Hepatocyte (in vitro differentiated cells): ENCODE measurements at regions not wholly inside any gene's neighbourhood (a gene's known extent, or its start where the extent isn't known, plus 50 kb on each side); places are given as distances from the start of the nearest gene placed in this dataset.
A peak's percentile ranks its signal among the peaks of the same experiment; 100 is the strongest.

Experiments used
- DNase-seq: peaks from one replicate; pipeline ENCODE4 v3.0.0-alpha.2; 2016; ENCODE audit warnings: low spot score
- H2AFZ ChIP-seq: fragments of 200-600 bp; sonication (generic); 2 replicates; pipeline ENCODE4 v1.6.0; 2016; ENCODE audit warnings: antibody characterized with exemption, mild to moderate bottlenecking
- H3K27ac ChIP-seq: fragments of 200-600 bp; sonication (generic); 2 replicates; pipeline ENCODE4 v1.5.1; 2016; ENCODE audit warnings: mild to moderate bottlenecking
- H3K27me3 ChIP-seq: fragments of 200-600 bp; sonication (generic); 2 replicates; pipeline ENCODE4 v1.6.1; 2016
- H3K36me3 ChIP-seq: fragments of 200-600 bp; sonication (generic); replicated peaks from 2 replicates; pipeline ENCODE4 v1.5.1; 2016; ENCODE audit warnings: low read depth; ENCODE audit not compliant: insufficient read depth
- H3K4me1 ChIP-seq: fragments of 200-600 bp; sonication (generic); 2 replicates; pipeline ENCODE4 v1.5.1; 2016; ENCODE audit warnings: mild to moderate bottlenecking, moderate library complexity; ENCODE audit not compliant: insufficient read depth
- H3K4me2 ChIP-seq: fragments of 200-600 bp; sonication (generic); 2 replicates; pipeline ENCODE4 v1.6.0; 2016
- H3K4me3 ChIP-seq: fragments of 200-600 bp; sonication (generic); 2 replicates; pipeline ENCODE4 v1.5.1; 2016; ENCODE audit warnings: mild to moderate bottlenecking
- H3K79me2 ChIP-seq: fragments of 200-600 bp; sonication (generic); 2 replicates; pipeline ENCODE4 v1.6.0; 2017; ENCODE audit warnings: mild to moderate bottlenecking
- H3K9me2 ChIP-seq: fragments of 200-600 bp; sonication (generic); replicated peaks from 2 replicates; pipeline ENCODE4 v1.6.0; 2017; ENCODE audit warnings: mild to moderate bottlenecking; ENCODE audit not compliant: insufficient read depth
- H3K9me3 ChIP-seq: fragments of 200-600 bp; sonication (generic); 2 replicates; pipeline ENCODE4 v1.5.1; 2016; ENCODE audit warnings: low read depth, mild to moderate bottlenecking
- H4K20me1 ChIP-seq: fragments of 200-600 bp; sonication (generic); 2 replicates; pipeline ENCODE4 v1.6.0; 2016; ENCODE audit warnings: mild to moderate bottlenecking; ENCODE audit not compliant: insufficient read depth, poor library complexity, severe bottlenecking
- EZH2 ChIP-seq: fragments of 200-600 bp; sonication (generic); IDR thresholded peaks from 2 replicates; pipeline ENCODE4 v1.6.1; 2016; ENCODE audit warnings: antibody characterized with exemption, mild to moderate bottlenecking, borderline replicate concordance
- EZH2phosphoT487 ChIP-seq: fragments of 200-600 bp; sonication (generic); IDR thresholded peaks from one replicate; pipeline ENCODE4 v1.6.1; 2018; ENCODE audit warnings: antibody characterized with exemption, mild to moderate bottlenecking, low read depth, moderate library complexity; ENCODE audit not compliant: unreplicated experiment, severe bottlenecking
- WGBS: methylation state at CpG from one replicate; pipeline ENCODE4 v1.1.6; 2016; ENCODE audit warnings: low lambda C conversion rate; ENCODE audit errors: missing lambda C conversion rate; 5-methylcytosine and 5-hydroxymethylcytosine counted together
- TF ChIP-seq, protein P1 (sequence below): fragments of 200-600 bp; sonication (generic); IDR thresholded peaks from 2 replicates; pipeline ENCODE4 v1.5.1; 2016; ENCODE audit warnings: antibody characterized with exemption, mild to moderate bottlenecking; ENCODE audit not compliant: poor library complexity

DNA sequence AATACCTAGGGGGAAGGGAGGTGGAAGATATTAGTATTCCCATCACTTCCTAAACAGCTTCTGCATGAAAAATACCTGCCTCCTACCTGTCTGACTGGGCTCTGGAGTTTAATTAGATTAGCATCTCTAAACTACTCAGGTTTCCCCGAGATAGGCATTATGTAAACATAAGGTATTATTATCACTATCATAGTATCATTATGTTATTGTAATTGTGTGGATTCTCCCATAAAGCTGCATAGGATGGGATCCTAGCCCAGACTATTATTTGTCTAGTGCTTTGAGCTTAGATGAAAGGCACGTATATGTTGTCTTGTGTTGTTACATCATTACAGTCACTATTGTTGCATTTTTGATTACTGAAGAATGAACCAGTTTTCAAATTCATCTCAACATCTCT is 115.2 kb upstream of the SOX21 start:
- TF ChIP-seq, protein P1, sequence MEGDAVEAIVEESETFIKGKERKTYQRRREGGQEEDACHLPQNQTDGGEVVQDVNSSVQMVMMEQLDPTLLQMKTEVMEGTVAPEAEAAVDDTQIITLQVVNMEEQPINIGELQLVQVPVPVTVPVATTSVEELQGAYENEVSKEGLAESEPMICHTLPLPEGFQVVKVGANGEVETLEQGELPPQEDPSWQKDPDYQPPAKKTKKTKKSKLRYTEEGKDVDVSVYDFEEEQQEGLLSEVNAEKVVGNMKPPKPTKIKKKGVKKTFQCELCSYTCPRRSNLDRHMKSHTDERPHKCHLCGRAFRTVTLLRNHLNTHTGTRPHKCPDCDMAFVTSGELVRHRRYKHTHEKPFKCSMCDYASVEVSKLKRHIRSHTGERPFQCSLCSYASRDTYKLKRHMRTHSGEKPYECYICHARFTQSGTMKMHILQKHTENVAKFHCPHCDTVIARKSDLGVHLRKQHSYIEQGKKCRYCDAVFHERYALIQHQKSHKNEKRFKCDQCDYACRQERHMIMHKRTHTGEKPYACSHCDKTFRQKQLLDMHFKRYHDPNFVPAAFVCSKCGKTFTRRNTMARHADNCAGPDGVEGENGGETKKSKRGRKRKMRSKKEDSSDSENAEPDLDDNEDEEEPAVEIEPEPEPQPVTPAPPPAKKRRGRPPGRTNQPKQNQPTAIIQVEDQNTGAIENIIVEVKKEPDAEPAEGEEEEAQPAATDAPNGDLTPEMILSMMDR, result no peak
- TF ChIP-seq EZH2 (no peak), EZH2phosphoT487 (no peak)
- H3K4me2 ChIP-seq, result no peak overlapping the region
- H3K9me3 ChIP-seq, result no peaks in the 10 kb centered on the region
- no peaks in the 10 kb centered on the region for H3K79me2 ChIP-seq
- H3K9me2 ChIP-seq, result no peaks in the 10 kb centered on the region
- 38% methylated on average over 2 of the region's 2 CpGs for WGBS
- H3K36me3 ChIP-seq, result no peaks in the 10 kb centered on the region
- no peaks in the 10 kb centered on the region for H4K20me1 ChIP-seq
- DNase-seq, result no peak
- H3K4me1 ChIP-seq, result no peaks in the 10 kb centered on the region
- no peak overlapping the region for H3K4me3 ChIP-seq
- no peak overlapping the region for H2AFZ ChIP-seq
- peaks cover 4% of the 10 kb centered on the region for H3K27me3 ChIP-seq
- H3K27ac ChIP-seq, result no peak overlapping the region

DNA sequence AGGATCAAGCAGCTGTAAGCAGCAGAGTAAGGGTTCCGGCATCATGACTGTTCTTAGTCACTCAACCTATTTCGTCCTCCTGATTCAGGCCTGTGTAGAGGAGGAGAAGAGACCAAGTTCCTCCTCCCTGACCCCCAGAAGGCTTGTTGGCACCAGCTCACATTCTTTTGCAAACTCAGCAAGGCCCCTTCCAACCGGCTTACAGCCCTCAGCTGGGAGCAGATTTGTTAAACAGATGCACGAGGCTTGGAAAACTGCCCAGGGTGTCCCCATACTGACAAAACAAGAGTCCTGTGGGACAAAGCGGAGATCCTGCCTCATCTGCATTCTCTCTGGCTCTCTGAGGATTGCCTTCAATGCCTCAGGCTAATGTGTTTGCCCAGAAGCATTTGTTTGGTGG is 113.2 kb upstream of the SOX21 start:
- Histone ChIP-seq H3K4me1 (no peaks in the 10 kb centered on the region), H3K9me2 (no peaks in the 10 kb centered on the region), H3K4me3 (no peak overlapping the region), H4K20me1 (no peaks in the 10 kb centered on the region), H3K79me2 (no peaks in the 10 kb centered on the region), H3K27me3 (peaks cover 4% of the 10 kb centered on the region), H3K36me3 (no peaks in the 10 kb centered on the region), H3K27ac (no peak overlapping the region), H2AFZ (no peak overlapping the region), H3K9me3 (no peaks in the 10 kb centered on the region), H3K4me2 (no peak overlapping the region)
- peak; percentile 59 for DNase-seq
- TF ChIP-seq, protein P1, result no peak
- no peak for TF ChIP-seq EZH2
- 39% methylated on average over 5 of the region's 5 CpGs for WGBS

DNA sequence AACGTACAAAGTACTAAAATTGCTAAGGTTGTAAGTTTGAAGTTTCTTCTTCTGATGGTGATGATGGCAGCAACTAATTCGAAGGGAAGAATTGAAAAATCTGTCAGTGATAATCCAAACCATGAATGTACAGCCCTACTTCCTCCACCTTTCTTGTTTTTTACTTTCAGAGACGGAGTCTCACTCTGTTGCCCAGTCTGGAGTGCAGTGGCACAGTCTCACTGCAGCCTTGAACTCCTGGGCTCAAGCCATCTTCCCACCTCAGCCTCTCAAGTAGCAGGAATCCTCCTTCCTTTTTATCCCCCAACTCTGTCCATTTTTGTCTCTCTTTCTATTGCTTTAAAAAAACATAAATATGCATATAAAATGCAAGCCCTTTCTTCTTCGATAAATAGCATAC is 112.3 kb upstream of the SOX21 start:
- TF ChIP-seq EZH2 (no peak), EZH2phosphoT487 (no peak)
- TF ChIP-seq, protein P1, result no peak
- Histone ChIP-seq H3K4me1 (no peaks in the 10 kb centered on the region), H3K36me3 (no peaks in the 10 kb centered on the region), H4K20me1 (no peaks in the 10 kb centered on the region), H3K27me3 (peaks cover 4% of the 10 kb centered on the region), H2AFZ (no peak overlapping the region), H3K27ac (no peak overlapping the region), H3K4me2 (no peak overlapping the region), H3K79me2 (no peaks in the 10 kb centered on the region), H3K9me3 (no peaks in the 10 kb centered on the region), H3K9me2 (no peaks in the 10 kb centered on the region), H3K4me3 (no peak overlapping the region)
- no peak for DNase-seq
- 89% methylated on average over 4 of the region's 4 CpGs for WGBS

DNA sequence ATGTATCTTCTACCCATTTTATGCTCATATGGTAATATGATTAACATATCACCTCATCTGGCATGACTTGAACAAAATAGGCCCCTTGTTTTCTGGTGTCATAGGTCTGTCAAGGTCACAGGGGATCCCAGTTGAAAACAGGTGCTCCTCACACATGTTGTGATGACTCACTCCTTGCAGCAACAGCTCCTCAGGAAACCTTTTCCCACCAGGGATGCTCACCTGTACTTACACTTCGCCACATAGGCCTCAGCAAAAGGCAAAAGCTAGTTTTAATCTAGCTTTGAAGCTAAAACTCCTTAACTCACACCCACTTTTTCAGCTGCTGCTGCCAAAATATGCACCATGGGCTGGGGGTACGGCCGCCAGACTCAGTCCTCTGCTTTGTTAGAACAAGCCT is 110.0 kb upstream of the SOX21 start:
- no peak overlapping the region for H3K4me2 ChIP-seq
- peak; percentile 10 for DNase-seq
- H3K4me3 ChIP-seq, result no peak overlapping the region
- H3K27ac ChIP-seq, result no peak overlapping the region
- no peaks in the 10 kb centered on the region for H3K4me1 ChIP-seq
- no peaks in the 10 kb centered on the region for H3K9me2 ChIP-seq
- H3K79me2 ChIP-seq, result no peaks in the 10 kb centered on the region
- WGBS, result 72% methylated on average over 3 of the region's 3 CpGs
- TF ChIP-seq EZH2phosphoT487 (no peak), EZH2 (no peak)
- TF ChIP-seq, protein P1, result no peak
- no peaks in the 10 kb centered on the region for H4K20me1 ChIP-seq
- H3K36me3 ChIP-seq, result no peaks in the 10 kb centered on the region
- H3K27me3 ChIP-seq, result peaks cover 4% of the 10 kb centered on the region
- H2AFZ ChIP-seq, result no peak overlapping the region
- no peaks in the 10 kb centered on the region for H3K9me3 ChIP-seq
